Fibroblast of the conjunctiva (primary cell): ENCODE measurements at regions not wholly inside any gene's neighbourhood (a gene's known extent, or its start where the extent isn't known, plus 50 kb on each side); places are given as distances from the start of the nearest gene placed in this dataset.
"Not testable (repeated sequence)": the region's sequence is repeated elsewhere in the genome, so short reads cannot be mapped to it uniquely, and the experiment has no call there.

ENCODE experiments used
- DNase-seq: peaks from one replicate; pipeline ENCODE4 v3.0.0-alpha.2; 2010; ENCODE audit warnings: low read depth

DNA sequence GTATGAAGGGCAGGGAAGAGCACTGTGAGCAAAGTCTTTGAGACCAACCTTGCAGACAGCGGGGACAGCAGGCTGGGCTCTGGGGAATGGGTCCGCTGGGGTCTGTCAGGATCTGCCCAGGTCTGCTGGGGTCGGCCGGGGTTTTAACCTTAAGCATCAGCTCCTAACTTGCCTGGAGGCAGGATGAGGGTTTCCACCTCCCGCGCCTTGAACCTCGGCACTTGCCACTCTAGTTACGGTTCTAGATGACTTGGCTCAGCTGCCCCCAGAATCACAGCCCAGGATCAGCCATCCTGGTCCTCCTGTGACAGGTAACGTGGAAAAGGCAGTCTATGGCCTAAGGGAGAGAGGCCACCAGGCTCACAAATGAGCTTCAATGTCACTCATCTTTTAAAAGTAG, 50.4 kb upstream of the CACUL1 start:
- no peak for DNase-seq

GRCh38 chr10:118807512-118808305, 52.9 kb upstream of the CACUL1 start:
- no peak for DNase-seq

- no peak for DNase-seq
Observed at GRCh38 chr10:118808601-118809356, 54.0 kb upstream of the CACUL1 start.

GRCh38 chr10:118809357-118810220, 54.8 kb upstream of the CACUL1 start:
- no peak for DNase-seq

- DNase-seq: no peak
Observed at GRCh38 chr10:118810796-118811505, 56.2 kb upstream of the CACUL1 start.

GRCh38 chr10:118811675-118812392, 57.1 kb upstream of the CACUL1 start:
- no peak for DNase-seq

DNA sequence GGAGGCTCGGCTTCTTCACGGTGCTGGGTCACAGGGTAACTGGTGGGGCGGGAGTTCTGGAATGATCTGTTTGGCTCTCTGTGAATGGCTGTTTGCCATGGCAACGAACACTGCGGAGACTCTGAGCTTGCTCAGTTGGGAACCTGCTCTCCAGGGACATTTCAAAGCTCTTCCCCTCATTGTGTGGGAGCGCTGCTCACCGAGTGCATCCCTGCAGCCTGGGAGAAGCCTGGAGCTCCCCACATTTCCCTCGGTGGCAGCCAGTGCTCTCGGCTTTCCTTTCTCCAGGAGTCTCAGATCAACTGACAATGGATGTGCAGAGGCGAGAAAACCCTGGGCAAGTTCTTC, 57.6 kb upstream of the CACUL1 start:
- DNase-seq: no peak

GRCh38 chr10:118813001-118813400, 58.2 kb upstream of the CACUL1 start:
- not testable (repeated sequence) for DNase-seq

GRCh38 chr10:118816471-118817168, 61.9 kb upstream of the CACUL1 start:
- no peak for DNase-seq

DNA sequence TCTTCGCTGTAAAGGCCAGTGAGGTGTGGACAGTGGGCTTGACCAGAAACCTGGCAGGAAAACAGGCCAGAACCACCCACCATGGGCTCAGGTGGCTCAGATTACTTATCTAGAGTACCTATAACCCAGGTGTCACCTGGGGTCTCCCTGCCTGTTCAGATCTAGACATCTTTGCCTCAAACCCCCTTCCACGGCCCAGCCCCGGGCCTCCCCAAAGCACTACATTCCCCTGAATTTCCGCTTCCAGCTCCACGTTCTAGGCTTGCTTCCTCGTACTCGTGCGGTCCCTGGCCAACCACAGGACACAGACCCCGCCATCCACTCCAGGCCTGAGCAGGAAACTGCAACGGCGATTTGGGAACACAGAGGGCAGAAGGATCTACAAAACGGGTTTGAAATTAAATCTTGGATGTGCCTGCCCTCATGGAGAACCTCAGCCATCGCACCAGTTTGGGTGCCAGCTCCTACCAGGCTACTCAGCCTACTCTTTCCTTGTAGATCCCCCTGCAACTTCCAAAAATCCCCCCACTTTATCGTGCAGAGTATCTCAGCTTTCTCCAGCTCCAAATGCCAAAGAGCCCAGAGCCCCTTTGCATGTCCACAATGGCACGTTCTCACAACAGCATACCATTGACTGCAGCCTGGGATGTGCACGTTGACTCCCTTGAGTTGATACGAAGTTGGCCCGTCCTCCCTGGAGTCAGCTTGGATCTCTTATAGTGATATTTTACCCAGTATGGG, 62.7 kb upstream of the CACUL1 start:
- no peak for DNase-seq

DNA sequence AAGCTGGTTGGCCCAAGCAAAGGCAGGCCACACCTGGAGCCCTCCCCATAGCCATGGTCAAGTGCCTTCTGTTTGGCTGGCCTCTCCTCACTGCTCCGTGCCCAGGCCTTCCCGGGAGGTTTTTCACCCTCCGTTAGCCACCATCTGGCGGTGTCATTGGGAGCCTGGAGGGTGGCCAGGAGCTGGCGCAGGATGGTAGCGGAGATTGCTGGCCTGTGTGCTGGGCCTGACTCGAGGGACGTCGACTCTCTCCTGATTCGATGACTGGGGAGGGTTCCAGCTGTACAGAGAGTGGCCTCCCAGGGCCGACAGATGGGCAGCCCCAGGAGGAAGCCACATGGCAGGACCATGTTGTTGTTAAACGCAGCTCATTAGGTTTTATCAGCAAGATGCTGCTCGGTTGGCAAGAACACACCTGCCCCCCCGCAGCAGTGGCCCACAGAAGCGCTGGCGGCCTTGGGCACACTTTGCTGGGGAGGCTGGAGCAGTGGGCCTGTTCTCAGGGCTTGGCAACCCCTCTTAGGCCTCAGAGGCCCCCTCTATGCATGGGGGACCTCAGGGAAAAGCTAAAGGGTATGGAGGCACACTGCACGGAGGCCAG, 64.0 kb upstream of the CACUL1 start:
- no peak for DNase-seq

DNA sequence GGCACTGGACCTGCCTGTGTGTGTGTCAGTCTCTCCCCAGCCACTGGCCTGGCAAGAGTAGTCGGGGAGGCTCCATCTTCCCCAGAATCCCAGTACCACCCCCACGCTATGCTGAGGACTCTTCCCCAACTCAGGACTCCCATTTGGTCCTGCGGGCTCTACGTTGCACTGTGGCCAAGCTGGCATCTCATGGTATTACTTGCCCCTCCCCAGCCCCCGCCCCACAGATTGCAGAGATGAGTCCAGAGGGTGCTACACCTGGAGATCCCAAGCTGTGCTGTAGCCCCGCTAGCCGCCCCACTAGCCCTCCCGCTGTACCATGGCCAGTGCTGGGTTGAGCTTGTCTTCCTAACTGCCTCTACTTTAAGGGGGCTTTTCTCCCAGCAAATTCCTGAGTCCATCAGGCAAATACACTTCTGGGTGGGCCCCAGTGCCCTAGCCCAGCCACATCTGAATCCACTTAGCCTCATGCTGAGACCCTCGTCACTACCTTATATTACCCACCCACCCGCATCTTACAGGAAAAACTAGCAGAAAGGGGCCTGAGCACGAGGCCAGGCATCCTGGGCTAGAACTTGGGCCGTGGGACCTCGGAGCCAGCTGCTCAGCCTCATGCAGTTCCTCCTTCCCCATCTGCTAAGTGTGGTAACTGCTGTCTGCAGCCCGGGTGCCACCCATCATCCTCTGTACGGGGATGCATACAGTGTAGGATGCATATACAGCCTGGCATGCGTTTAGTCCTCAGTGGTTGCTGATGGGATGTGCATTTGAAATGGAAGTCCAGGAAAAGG, 65.8 kb upstream of the CACUL1 start:
- DNase-seq: no peak

DNA sequence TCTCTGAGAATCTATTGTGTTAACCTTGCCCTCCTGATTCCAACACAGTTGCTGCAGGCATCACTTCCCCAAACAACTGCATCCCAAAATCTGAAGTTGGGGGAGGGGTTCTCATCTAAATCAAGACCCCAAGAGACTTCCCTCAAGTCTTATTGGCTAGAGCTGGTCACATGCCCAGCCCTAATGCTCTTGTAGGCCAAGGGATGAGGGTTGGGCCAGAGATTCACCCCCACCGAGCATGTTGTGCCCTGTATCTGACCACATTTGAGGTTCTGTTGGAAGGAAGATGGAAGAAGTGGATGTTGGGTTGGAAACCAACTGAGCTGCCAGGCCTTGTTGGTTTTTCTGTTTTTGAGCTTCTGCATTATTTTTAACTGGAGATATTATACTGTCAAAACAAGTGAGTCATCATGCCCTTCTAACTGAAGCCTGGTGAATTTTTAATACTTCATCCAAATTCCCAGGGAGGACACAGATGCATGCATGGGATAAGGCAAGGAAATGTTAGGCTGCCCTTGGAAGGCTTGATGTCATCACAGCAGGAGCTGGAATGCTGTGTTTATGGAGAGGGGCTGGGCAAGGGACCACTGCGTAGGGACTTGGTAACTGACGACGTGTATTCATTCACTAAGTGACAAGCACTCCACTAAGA, 68.6 kb upstream of the CACUL1 start:
- DNase-seq: no peak

DNA sequence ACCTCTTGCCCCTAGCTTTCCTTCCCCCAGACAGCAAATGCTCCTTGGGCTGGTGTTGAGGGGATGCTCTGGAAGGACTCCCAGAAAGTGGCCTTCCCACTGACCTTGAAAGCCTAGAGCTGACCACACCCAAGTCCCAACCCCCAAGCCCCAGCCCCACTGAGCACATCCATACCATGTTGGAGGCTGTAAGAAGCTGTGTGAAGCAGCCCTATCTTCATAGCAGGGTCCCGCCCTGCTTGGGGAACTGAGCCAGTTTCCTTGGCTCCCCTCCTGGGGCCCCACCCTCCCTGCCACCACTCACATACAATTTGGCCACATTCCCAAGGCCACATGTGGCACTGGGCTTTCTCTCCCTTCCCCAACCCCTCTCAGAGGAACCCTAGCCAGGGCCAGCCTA, 72.3 kb upstream of the CACUL1 start:
- DNase-seq: no peak

DNA sequence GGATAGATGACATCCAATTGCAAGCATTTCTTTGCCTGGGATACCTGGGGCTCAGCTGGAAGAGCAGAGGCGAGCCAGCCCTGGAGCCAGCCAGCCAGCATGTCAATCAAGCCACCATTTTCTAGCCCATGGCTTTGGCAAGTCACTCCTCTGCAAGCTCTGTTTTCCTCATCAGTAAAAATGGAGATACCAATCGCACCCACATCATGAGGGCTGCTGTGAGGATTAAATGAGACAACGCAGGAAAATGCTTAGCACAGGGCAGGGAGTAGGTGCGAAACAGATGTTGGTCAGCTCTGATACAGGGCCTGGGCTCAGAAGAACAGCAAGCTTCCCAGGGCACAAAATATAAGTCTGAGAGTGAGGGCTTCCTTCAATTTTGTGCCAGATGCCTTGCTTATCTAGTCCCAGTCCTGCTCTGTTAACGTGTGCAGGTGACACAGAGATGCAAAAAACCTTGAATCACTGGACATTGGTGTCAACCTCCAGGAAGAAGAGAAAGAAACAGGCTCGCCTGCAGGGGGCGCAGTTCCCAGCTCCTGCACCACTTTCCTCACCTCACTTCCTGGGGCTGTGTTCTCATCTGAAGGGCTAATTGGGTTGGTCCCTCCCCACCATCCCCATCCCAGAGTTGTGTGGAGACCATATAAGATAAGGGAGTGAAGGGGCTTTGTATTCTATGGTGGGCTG, 72.8 kb upstream of the CACUL1 start:
- no peak for DNase-seq

DNA sequence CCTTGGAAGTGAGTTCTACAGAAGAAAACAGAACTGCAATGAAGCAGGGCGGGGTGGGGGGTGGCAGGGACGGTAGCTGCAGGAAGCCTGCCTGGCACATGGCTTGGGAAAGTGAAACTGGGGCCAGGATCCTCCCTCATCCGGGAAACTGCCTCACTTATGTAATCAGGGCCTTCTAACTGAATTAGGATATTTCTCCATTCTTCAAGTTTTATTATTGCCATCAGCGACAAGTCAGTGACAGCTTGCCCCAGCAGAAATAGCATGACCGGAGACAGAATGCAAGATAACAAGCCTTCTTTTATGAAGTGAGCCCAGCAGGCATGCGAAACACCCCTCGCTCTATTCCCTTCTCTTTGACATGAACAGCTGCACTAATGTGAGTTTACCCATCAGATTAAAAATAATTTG, 77.5 kb upstream of the CACUL1 start:
- no peak for DNase-seq

GRCh38 chr10:118834370-118834769, 79.6 kb upstream of the CACUL1 start:
- not testable (repeated sequence) for DNase-seq
